ENCODE measurements at regions not wholly inside any gene's neighbourhood (a gene's known extent, or its start where the extent isn't known, plus 50 kb on each side); places are given as distances from the start of the nearest gene placed in this dataset.

GRCh38 chr2:222017252-222017850 lies 281.4 kb downstream of the PAX3 start:
- Histone ChIP-seq H3K4me1 (replicated peaks) (no peaks in the 10 kb centered on the region), H3K36me3 (no peaks in the 10 kb centered on the region), H3K9me3 (no peaks in the 10 kb centered on the region), H3K4me3 (no peak overlapping the region), H3K27ac (no peak overlapping the region), H3K27me3 (replicated peaks; ENCODE audit: insufficient read depth) (peaks cover 2% of the 10 kb centered on the region)
- WGBS = 80% methylated on average over 4 of the region's 4 CpGs
- intact Hi-C loops (cut with DNase I) = no loop called here
- no peak for DNase-seq (ENCODE audit: low spot score)
- TF ChIP-seq POLR2AphosphoS5 (IDR thresholded peaks at IDR 0.05) (no peak), CTCF (IDR thresholded peaks at IDR 0.05) (no peak), POLR2A (IDR thresholded peaks at IDR 0.05) (no peak)

GRCh38 chr2:222013889-222014288 lies 284.9 kb downstream of the PAX3 start:
- no peak overlapping the region for H3K27ac ChIP-seq
- no peak for DNase-seq (ENCODE audit: low spot score)
- intact Hi-C loops (cut with DNase I) = no loop called here
- H3K9me3 ChIP-seq = no peaks in the 10 kb centered on the region
- TF ChIP-seq CTCF (IDR thresholded peaks at IDR 0.05) (no peak), POLR2A (IDR thresholded peaks at IDR 0.05) (no peak), POLR2AphosphoS5 (IDR thresholded peaks at IDR 0.05) (no peak)
- no peaks in the 10 kb centered on the region for H3K4me1 ChIP-seq (replicated peaks)
- no peaks in the 10 kb centered on the region for H3K36me3 ChIP-seq
- peaks cover 2% of the 10 kb centered on the region for H3K27me3 ChIP-seq (replicated peaks; ENCODE audit: insufficient read depth)
- 27% methylated on average over 3 of the region's 3 CpGs for WGBS
- no peak overlapping the region for H3K4me3 ChIP-seq

- no peak for DNase-seq (ENCODE audit: low spot score)
- H3K9me3 ChIP-seq = no peaks in the 10 kb centered on the region
- no peak overlapping the region for H3K27ac ChIP-seq
- H3K36me3 ChIP-seq = no peaks in the 10 kb centered on the region
- H3K4me3 ChIP-seq = no peak overlapping the region
- no peaks in the 10 kb centered on the region for H3K27me3 ChIP-seq (replicated peaks; ENCODE audit: insufficient read depth)
- TF ChIP-seq CTCF (IDR thresholded peaks at IDR 0.05) (no peak), POLR2AphosphoS5 (IDR thresholded peaks at IDR 0.05) (no peak), POLR2A (IDR thresholded peaks at IDR 0.05) (no peak)
- 88% methylated on average over 3 of the region's 3 CpGs for WGBS
- intact Hi-C loops (cut with DNase I) = no loop called here
- no peaks in the 10 kb centered on the region for H3K4me1 ChIP-seq (replicated peaks)
Measured at GRCh38 chr2:222000326-222000725, 298.5 kb downstream of the PAX3 start.

- intact Hi-C loops (cut with DNase I) = no loop called here
- no peaks in the 10 kb centered on the region for H3K36me3 ChIP-seq
- no peak for TF ChIP-seq POLR2A (IDR thresholded peaks at IDR 0.05)
- TF ChIP-seq POLR2AphosphoS5 (IDR thresholded peaks at IDR 0.05) = no peak
- no peak for TF ChIP-seq CTCF (IDR thresholded peaks at IDR 0.05)
- no peak overlapping the region for H3K27ac ChIP-seq
- DNase-seq (ENCODE audit: low spot score) = no peak
- no peak overlapping the region for H3K4me3 ChIP-seq
- 72% methylated on average over 6 of the region's 6 CpGs for WGBS
- no peaks in the 10 kb centered on the region for H3K27me3 ChIP-seq (replicated peaks; ENCODE audit: insufficient read depth)
- no peaks in the 10 kb centered on the region for H3K9me3 ChIP-seq
- H3K4me1 ChIP-seq (replicated peaks) = no peaks in the 10 kb centered on the region
Measured at GRCh38 chr2:221999717-222000116, 299.1 kb downstream of the PAX3 start.

- TF ChIP-seq CTCF (IDR thresholded peaks at IDR 0.05) (no peak), POLR2AphosphoS5 (IDR thresholded peaks at IDR 0.05) (no peak), POLR2A (IDR thresholded peaks at IDR 0.05) (no peak)
- no peak overlapping the region for H3K4me3 ChIP-seq
- no peaks in the 10 kb centered on the region for H3K4me1 ChIP-seq (replicated peaks)
- no peaks in the 10 kb centered on the region for H3K9me3 ChIP-seq
- H3K36me3 ChIP-seq = no peaks in the 10 kb centered on the region
- DNase-seq (ENCODE audit: low spot score) = no peak
- H3K27ac ChIP-seq = no peak overlapping the region
- no peaks in the 10 kb centered on the region for H3K27me3 ChIP-seq (replicated peaks; ENCODE audit: insufficient read depth)
- intact Hi-C loops (cut with DNase I) = no loop called here
- 85% methylated on average over 2 of the region's 2 CpGs for WGBS
Measured at GRCh38 chr2:221999166-221999565, 299.6 kb downstream of the PAX3 start.
